ENCODE measurements at regions not wholly inside any gene's neighbourhood (a gene's known extent, or its start where the extent isn't known, plus 50 kb on each side); places are given as distances from the start of the nearest gene placed in this dataset.
"Not testable (repeated sequence)": the region's sequence is repeated elsewhere in the genome, so short reads cannot be mapped to it uniquely, and the experiment has no call there.

GRCh38 chr13:83453723-83454122 is 428.6 kb downstream of the SLITRK1 start:
- DNase-seq: no peak

- no peak for DNase-seq
Measured at GRCh38 chr13:83453300-83453699, 429.0 kb downstream of the SLITRK1 start.

- DNase-seq: no peak
Measured at GRCh38 chr13:83452292-83452950, 429.9 kb downstream of the SLITRK1 start.

GRCh38 chr13:83450591-83450990 is 431.7 kb downstream of the SLITRK1 start:
- no peak for DNase-seq

GRCh38 chr13:83449668-83450395 is 432.4 kb downstream of the SLITRK1 start:
- DNase-seq: no peak

- DNase-seq: no peak
Measured at GRCh38 chr13:83440465-83440864, 441.8 kb downstream of the SLITRK1 start.

GRCh38 chr13:83439464-83439863 is 442.8 kb downstream of the SLITRK1 start:
- DNase-seq: not testable (repeated sequence)

GRCh38 chr13:83423861-83424260 is 458.4 kb downstream of the SLITRK1 start:
- DNase-seq: no peak

- DNase-seq: no peak
Measured at GRCh38 chr13:83423381-83423780, 458.9 kb downstream of the SLITRK1 start.

- DNase-seq: no peak
Measured at GRCh38 chr13:83414393-83414792, 467.9 kb downstream of the SLITRK1 start.

- DNase-seq: no peak
Measured at GRCh38 chr13:83386609-83387008, 495.7 kb downstream of the SLITRK1 start.

GRCh38 chr13:83378908-83379307 is 503.4 kb downstream of the SLITRK1 start:
- no peak for DNase-seq

GRCh38 chr13:83377491-83377890 is 504.8 kb downstream of the SLITRK1 start:
- no peak for DNase-seq

- no peak for DNase-seq
Measured at GRCh38 chr13:83372786-83373185, 509.5 kb downstream of the SLITRK1 start.

- DNase-seq: no peak
Measured at GRCh38 chr13:83365723-83366122, 516.6 kb downstream of the SLITRK1 start.

GRCh38 chr13:83355041-83355440 is 527.2 kb downstream of the SLITRK1 start:
- no peak for DNase-seq

GRCh38 chr13:83352391-83352790 is 529.9 kb downstream of the SLITRK1 start:
- DNase-seq: no peak

GRCh38 chr13:83350569-83350968 is 531.7 kb downstream of the SLITRK1 start:
- no peak for DNase-seq

GRCh38 chr13:83344518-83344917 is 537.8 kb downstream of the SLITRK1 start:
- no peak for DNase-seq

- no peak for DNase-seq
Measured at GRCh38 chr13:83340170-83340569, 542.1 kb downstream of the SLITRK1 start.

- no peak for DNase-seq
Measured at GRCh38 chr13:83333614-83334388, 548.5 kb downstream of the SLITRK1 start.

GRCh38 chr13:83332751-83333150 is 549.5 kb downstream of the SLITRK1 start:
- no peak for DNase-seq

- no peak for DNase-seq
Measured at GRCh38 chr13:83327091-83327490, 555.2 kb downstream of the SLITRK1 start.
